Kidney (tissue), 13 donors: ENCODE measurements at regions not wholly inside any gene's neighbourhood (a gene's known extent, or its start where the extent isn't known, plus 50 kb on each side); places are given as distances from the start of the nearest gene placed in this dataset.
A peak's percentile ranks its signal among the peaks of the same experiment; 100 is the strongest.

ENCODE experiments used
- DNase-seq, 5 donors: peaks; one replicate each; pipeline ENCODE4 v3.0.0-alpha.2; 2013 to 2020
- FAIRE-seq: peaks from 2 replicates; lab custom pipeline; 2012; peaks lifted over from hg19 to GRCh38; lab: Jason Lieb, UNC
- H3K27ac ChIP-seq, 2 donors: one replicate each; pipeline ENCODE4 v1.7.0; 2013; ENCODE audit warnings: low read depth in 2 of 2, low read length in 2 of 2, inconsistent platforms in 1 of 2
- H3K27me3 ChIP-seq: one replicate; pipeline ENCODE4 v1.7.1; 2013; ENCODE audit warnings: low read length, inconsistent platforms; ENCODE audit not compliant: control insufficient read depth, insufficient read depth
- H3K36me3 ChIP-seq, 3 donors: one replicate each; pipeline versions ENCODE4 v1.7.0 to v1.7.1; 2013; ENCODE audit warnings: low read length in 3 of 3, control low read depth in 1 of 3, inconsistent platforms in 1 of 3; ENCODE audit not compliant: insufficient read depth in 3 of 3, control insufficient read depth in 2 of 3
- H3K4me1 ChIP-seq, 3 donors: one replicate each; pipeline versions ENCODE4 v1.7.0 to v1.7.1; 2013; ENCODE audit warnings: low read length in 3 of 3, inconsistent platforms in 1 of 3, low read depth in 1 of 3; ENCODE audit not compliant: control insufficient read depth in 2 of 3, insufficient read depth in 2 of 3
- H3K4me3 ChIP-seq, 3 donors: one replicate each; pipeline versions ENCODE4 v1.7.0 to v1.8.1; 2013; ENCODE audit warnings: low read length in 3 of 3, control low read depth in 1 of 3, inconsistent platforms in 1 of 3
- H3K9ac ChIP-seq, 3 donors: one replicate each; pipeline versions ENCODE4 v1.7.0 to v1.7.1; 2013; ENCODE audit warnings: low read length in 3 of 3, control low read depth in 1 of 3, inconsistent platforms in 1 of 3
- H3K9me3 ChIP-seq, 3 donors: one replicate each; pipeline versions ENCODE4 v1.7.0 to v1.7.1; 2013; ENCODE audit warnings: low read length in 3 of 3, control low read depth in 1 of 3, inconsistent platforms in 1 of 3; ENCODE audit not compliant: control insufficient read depth in 2 of 3, insufficient read depth in 1 of 3
- intact Hi-C: fragments of 100-400 bp; cut with DNase I; formaldehyde crosslinking; loops from one replicate; pipeline ENCODE4 v1.11.1; 2022
- TF ChIP-seq, protein P1 (sequence below): IDR thresholded peaks from 3 replicates; pipeline ENCODE4 v1.5.1; 2012; ENCODE audit warnings: mild to moderate bottlenecking, moderate library complexity, borderline replicate concordance; ENCODE audit not compliant: insufficient read depth; ENCODE audit errors: extremely low read depth
- donor health status: control.
- donor health status: control.
- donor health status: control.
- donor health status: control.
- donor health status: control.
- donor health status: DM: yes; HTN: yes; CAD: no.
- donor health status: Normal renal cell carcinoma (clear cell type).

- Histone ChIP-seq H3K4me3 (no peak overlapping the region), H3K27ac (no peak overlapping the region), H3K9ac (no peak overlapping the region), H3K27me3 (no peaks in the 10 kb centered on the region), H3K9me3 (no peaks in the 10 kb centered on the region), H3K36me3 (no peaks in the 10 kb centered on the region), H3K4me1 (no peaks in the 10 kb centered on the region)
- intact Hi-C loops: no loop called here
- DNase-seq (no peak), FAIRE-seq (no peak)
- TF ChIP-seq, protein P1, sequence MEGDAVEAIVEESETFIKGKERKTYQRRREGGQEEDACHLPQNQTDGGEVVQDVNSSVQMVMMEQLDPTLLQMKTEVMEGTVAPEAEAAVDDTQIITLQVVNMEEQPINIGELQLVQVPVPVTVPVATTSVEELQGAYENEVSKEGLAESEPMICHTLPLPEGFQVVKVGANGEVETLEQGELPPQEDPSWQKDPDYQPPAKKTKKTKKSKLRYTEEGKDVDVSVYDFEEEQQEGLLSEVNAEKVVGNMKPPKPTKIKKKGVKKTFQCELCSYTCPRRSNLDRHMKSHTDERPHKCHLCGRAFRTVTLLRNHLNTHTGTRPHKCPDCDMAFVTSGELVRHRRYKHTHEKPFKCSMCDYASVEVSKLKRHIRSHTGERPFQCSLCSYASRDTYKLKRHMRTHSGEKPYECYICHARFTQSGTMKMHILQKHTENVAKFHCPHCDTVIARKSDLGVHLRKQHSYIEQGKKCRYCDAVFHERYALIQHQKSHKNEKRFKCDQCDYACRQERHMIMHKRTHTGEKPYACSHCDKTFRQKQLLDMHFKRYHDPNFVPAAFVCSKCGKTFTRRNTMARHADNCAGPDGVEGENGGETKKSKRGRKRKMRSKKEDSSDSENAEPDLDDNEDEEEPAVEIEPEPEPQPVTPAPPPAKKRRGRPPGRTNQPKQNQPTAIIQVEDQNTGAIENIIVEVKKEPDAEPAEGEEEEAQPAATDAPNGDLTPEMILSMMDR: no peak
Measured at GRCh38 chr1:29884740-29885139, 648.4 kb downstream of the PTPRU start.

- no peak overlapping the region for H3K4me3 ChIP-seq
- no peaks in the 10 kb centered on the region for H3K4me1 ChIP-seq
- no peaks in the 10 kb centered on the region for H3K27me3 ChIP-seq
- no peaks in the 10 kb centered on the region for H3K9me3 ChIP-seq
- H3K9ac ChIP-seq: no peak overlapping the region
- FAIRE-seq (no peak), DNase-seq (peak in 1 of 5 donors; percentile 20)
- intact Hi-C loops: no loop called here
- H3K36me3 ChIP-seq: no peaks in the 10 kb centered on the region
- TF ChIP-seq, protein P1: no peak
- no peak overlapping the region for H3K27ac ChIP-seq
Measured at GRCh38 chr1:29883986-29884385, 647.7 kb downstream of the PTPRU start.

DNA sequence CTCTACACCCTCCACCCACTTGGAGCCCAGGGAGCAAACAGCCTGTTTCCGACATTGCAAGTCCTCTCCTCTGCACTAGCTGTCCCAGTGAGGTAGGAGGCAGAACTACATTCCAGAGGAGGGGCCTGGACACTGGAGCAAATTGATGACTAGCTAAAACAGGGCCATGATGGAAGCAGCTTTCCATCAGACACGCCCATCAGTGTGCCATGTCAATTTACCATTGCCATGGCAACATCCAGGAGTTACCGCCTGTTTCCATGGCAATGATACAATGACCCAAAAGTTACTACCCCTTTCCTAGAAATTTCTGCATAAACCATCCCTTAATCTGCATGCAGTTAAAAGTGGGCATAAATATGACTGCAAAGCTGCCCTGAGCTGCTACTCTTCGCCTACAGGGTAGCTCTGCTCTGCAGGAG is 647.1 kb downstream of the PTPRU start:
- Histone ChIP-seq H3K9me3 (no peaks in the 10 kb centered on the region), H3K4me1 (no peaks in the 10 kb centered on the region), H3K27me3 (no peaks in the 10 kb centered on the region), H3K27ac (no peak overlapping the region), H3K9ac (no peak overlapping the region), H3K4me3 (no peak overlapping the region), H3K36me3 (no peaks in the 10 kb centered on the region)
- peak in 1 of 5 donors; percentile 25 for DNase-seq
- intact Hi-C loops: no loop called here
- FAIRE-seq: no peak
- TF ChIP-seq, protein P1: no peak

- H3K9me3 ChIP-seq: no peaks in the 10 kb centered on the region
- no peak overlapping the region for H3K4me3 ChIP-seq
- no peak overlapping the region for H3K9ac ChIP-seq
- no peaks in the 10 kb centered on the region for H3K27me3 ChIP-seq
- TF ChIP-seq, protein P1: no peak
- H3K27ac ChIP-seq: no peak overlapping the region
- no peaks in the 10 kb centered on the region for H3K4me1 ChIP-seq
- intact Hi-C loops: no loop called here
- no peaks in the 10 kb centered on the region for H3K36me3 ChIP-seq
- DNase-seq (no peak), FAIRE-seq (no peak)
Measured at GRCh38 chr1:29880556-29880955, 644.2 kb downstream of the PTPRU start.
